HG03108 (cell line): ENCODE measurements at regions not wholly inside any gene's neighbourhood (a gene's known extent, or its start where the extent isn't known, plus 50 kb on each side); places are given as distances from the start of the nearest gene placed in this dataset.

ENCODE experiments used
- ATAC-seq: cut with Tn5 transposase; IDR thresholded peaks from one replicate; pipeline ENCODE4 v1.9.1; 2021; ENCODE audit warnings: moderate library complexity; ENCODE audit not compliant: unreplicated experiment

DNA sequence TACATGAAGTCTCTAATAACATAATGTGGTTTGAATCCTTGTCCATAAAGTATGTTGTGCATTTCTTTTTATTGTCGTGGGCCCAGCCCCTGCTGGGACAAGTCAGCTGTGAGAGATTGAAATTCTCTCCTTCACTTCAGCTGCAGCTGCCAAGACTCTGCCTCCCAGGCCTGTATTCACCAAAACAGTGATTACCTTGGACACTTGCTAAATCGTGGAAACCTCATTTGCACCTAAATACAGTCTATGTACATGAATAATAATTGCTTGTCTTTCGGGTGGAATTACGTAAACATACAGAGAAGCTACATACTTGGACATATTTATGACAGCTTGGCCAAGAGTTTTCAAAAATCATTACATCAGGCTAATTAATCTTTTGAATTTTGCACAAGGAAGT lies 898.5 kb upstream of the SEMA6A start:
- no peak for ATAC-seq

DNA sequence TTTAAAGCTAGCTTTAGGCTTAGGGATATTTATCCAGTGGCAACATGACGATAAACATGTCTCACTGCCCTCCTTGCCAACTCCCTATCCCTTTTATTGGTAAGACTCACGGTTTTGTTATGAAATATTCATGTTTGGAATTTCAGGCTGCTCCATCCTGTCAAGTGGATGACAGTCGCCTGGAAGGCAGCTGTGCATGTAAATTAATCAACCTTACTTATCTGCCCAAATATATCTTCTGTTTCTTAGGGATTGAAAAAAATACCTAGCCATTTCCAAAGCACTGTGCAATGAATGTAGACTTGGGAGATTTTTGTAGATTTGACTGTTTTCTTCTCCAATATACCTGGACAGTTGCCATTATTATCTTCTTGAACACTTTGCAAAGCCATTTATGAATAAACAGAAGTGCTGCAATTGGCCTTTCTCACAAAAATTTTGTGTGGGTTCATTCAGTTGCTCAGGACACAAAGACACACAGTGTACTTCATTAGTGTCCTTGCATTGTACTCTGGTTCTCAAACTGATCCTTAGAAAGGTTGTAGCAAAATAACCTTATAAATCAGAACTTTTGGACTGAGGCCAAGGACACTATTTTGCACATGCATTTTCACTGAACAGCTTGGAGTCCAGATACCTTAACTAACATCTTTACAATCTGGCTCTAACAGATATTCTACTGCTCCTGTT lies 889.4 kb upstream of the SEMA6A start:
- no peak for ATAC-seq

DNA sequence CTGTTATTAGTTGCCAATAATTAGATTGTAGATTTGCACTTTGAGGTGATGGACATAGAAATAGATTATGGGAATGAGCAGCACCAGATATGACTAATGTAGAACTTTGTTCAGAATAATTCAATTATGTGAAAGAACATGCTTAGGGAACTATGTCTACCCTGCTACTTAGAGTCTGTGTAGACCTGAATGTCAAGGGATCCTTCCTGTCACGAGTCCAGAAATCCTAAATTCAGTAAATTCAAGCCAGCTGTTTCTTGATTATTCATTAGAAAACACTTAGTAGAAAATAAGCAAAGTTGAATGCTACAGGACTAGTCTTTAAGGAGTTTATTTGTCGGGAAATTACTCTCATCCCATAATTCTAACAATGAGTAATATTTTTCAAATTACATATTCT lies 887.3 kb upstream of the SEMA6A start:
- no peak for ATAC-seq

DNA sequence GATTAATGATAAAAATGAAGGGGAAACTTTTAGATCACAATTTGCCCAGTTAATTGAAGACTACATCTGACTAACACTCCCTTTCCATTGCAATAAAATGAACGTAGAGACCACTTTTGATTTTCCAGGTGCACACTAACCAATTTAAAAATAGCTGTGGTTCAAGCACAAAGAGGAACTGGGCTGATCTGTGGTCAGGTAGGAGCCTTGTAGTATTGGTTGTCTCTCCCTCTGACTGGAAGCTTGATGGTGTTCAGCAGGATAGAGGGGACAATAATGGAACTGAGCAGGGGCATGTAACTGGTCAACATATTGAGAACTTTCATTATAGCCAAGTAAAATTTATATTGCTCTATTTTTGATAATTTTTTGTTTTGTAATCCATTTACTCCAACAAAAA lies 886.8 kb upstream of the SEMA6A start:
- no peak for ATAC-seq

DNA sequence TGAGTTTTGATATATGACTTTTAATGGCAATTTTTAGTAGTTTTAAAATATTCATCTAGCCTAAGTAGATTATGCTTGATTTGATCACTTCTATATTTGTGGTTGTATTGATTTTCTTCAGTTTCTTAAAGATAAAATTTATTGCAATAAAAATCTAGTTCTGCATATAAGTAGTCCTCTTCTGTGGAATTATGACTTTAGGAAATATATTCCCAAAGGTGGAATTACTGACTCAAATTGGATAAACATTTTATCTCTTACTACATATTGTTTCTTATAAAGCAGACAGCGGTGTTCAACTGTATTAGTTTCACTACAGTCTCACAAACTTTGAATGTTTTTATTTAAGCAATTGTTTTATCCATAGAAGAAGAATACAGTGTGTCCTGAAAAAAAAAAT lies 883.0 kb upstream of the SEMA6A start:
- no peak for ATAC-seq

DNA sequence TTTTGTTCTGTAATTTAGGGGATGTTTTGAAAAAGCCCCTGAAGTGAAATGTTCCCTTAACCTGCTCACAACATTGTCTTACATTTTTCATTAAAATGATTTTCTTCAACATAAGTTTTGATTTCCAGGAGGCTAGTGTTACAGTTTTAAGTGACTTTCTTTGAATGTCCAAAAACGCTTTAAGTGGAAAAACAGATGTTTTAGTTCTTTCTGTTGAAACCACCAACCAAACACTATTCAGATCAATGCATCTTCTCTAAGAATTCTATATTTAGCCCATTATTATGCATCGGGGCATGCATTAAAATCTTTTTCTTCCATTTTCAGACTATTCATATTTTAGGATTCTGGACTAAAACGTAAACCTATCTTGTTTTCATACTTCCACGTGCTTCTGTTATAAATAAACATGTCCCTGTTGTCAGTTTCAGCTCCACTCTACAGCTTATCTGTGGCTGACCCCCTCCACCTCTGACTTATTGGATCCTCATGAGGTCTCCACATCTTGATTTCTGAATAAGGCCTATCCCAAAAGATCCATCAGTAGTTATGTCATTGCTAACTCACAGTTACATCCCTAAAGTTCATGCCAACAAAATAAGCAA lies 882.3 kb upstream of the SEMA6A start:
- ATAC-seq: no peak

DNA sequence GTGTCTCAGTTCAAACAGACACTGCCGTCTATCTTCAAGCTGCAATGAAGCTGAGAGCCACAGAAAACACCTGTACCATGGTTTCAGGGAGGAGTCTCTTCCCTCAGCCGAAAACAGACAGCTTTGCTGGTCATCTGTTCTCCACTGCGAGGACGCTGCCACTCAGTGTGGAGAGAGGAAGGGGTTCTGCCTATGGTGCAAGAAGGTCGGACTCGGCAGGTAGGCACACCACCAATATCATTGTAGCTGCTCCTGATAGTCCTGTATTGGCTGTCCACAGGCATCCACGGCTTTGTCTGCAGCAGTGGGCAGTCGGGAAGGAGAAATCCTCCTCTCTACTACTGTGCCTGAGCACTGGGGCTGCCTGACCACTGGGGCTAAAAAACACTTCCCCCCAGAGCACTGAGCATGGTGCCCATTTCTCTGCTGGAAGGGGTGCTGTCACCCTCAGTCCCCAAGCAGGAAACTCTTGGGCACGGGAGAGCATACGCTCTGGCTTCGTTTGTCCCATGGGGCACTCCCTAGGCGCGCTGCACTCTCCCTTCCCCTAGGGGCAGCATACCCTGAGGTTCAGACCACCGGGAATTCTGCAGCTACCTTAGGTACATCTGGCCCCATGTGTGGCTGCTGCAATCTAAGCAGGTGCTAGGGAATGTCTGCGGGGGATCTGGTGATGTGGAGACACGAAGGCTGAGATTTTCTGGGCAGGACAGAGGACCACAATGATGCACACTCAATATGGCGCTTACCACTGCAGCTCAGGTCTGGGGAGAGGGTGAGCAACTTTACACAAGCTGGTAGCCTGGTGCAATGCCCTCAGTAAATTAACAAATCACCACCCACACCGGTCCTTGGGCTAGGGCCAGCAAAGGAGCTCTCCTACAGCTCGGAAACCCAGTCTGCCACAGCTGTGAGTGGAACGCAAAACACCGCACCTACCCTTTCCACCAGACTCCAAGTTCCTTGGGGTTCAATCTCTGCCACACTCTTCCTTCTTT lies 880.9 kb upstream of the SEMA6A start:
- no peak for ATAC-seq

DNA sequence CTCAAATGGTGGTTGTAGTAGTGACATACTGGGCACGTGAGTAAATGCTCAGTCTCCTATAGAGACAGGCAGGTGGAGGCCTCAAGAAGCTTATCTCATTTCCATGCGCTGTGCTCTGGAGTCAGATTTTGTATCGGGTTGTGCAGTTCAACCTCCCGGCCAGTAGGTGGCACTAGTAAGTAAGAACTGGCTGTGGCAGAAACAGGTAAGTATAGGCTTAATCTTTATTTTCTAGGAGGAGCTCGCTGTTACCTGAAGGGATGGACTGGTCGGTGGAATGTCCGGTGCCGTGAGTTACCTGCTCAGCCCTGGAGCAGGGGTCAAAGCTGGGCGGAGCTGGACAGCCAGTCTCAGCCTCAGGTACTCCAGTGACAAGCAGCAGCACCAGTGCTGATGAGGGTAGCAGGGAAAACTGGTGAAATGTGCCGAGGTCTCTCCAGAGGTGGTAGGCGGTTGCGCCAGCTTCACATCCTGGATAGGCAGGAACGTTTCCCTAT lies 880.1 kb upstream of the SEMA6A start:
- ATAC-seq: peak; percentile 81

DNA sequence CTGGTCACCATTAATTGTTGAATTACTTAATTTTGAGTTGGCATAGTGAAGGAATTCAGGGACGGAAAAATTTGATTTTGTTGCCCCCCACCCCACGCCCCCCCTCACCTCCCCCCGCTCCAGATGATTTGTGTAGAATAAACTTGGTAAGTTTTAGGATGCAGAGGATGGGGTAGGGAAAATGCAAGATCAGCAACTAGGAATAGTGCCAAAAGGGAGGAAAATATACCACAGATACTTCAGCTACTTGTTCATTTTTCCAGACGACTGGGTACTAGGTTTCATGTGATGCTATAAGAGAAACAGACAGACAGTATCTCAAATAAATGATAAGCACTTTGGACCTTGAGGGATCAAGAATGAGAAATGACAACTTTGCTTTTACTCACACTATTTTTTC lies 862.2 kb upstream of the SEMA6A start:
- ATAC-seq: no peak

DNA sequence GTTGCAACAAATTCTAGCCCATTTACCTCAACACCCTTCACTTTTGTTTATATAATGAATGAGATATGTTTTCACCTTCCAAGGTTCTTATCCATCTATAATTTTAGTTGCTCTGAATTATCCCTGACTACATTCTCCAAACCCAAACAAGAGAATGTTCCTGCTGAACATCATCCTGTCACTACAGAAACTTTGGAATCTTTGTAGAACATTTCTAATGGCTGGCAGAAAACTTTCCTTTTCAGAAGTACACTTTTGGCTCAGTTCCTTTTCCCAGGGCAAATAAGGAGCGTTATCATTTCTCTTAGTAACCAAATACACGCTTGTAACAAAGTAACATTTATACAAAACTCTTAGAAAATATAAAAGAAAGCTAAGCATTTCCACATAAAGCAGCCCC lies 860.6 kb upstream of the SEMA6A start:
- no peak for ATAC-seq

DNA sequence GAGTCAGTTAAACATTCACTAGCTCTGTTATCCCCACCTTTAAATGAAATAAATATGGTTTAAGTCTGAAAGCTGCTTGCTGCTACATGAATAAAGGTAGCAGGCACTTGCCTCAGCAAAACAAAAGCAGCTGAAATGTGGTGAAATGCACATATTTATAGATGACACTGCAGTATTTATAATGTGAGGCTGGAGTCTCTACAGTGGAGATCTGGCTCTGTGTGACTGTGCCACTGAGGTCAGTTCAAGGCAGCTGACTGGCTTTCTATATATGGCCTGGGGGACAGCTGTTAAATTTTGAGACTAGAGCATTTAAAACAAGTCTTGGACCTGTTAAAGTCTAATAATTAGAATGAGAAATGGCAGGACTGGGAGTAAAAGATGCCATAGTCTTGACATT lies 859.6 kb upstream of the SEMA6A start:
- ATAC-seq: no peak

DNA sequence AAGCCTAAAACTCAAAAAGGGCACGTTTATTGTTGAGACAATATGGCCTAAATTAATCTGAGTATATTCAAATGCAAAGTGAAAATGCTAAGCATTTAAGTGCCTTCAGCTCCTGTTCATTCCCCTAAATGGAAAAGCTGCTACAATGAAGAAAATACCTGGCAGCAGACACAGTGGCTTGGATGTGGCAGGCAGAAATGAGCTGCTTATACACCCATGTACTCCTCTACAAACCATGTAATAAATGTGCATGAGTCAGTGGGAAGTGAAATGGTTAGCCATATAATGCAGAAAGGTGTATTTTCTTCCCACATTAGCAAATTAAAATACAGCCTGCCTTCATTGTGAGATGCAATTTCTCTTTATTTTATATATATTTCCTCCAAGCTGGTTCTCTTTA lies 859.2 kb upstream of the SEMA6A start:
- ATAC-seq: no peak

DNA sequence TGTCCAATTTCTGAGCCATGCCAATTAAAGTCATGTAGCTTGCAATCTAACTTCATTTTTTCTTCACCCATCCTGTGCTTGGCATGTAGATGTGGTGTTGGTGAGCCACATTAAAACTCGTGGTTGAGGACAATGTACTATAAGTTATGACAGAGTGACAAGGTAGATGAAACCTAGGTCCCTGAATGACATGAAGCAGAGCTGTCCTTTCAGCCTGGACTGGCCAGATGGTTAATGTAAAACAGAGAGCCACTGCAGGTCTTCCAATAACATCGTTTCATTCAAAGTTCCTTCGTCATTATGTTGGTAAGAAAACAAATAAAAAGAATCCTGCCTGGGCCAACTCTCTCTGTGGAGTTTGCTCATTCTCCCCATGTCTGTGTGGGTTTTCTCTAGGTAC lies 856.5 kb upstream of the SEMA6A start:
- ATAC-seq: no peak

DNA sequence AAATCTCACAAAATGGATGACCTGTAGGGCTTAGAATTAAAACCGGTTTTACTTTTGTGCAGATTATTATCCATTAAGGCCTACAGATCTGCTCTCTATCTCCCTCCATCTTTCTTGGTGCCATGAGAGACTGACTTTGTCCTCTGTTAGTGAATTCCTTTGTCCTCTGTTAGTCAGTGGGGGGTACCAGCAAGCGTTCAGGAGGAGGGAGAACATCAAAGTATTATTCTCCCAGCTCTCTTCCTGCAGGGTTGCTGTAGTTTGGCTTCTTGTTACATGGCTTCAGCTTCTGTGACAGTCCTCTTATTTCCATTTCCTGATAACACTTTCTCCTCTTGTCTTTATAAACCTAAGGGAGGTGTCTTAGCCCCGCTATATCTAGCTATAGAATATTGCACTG lies 850.5 kb upstream of the SEMA6A start:
- no peak for ATAC-seq

DNA sequence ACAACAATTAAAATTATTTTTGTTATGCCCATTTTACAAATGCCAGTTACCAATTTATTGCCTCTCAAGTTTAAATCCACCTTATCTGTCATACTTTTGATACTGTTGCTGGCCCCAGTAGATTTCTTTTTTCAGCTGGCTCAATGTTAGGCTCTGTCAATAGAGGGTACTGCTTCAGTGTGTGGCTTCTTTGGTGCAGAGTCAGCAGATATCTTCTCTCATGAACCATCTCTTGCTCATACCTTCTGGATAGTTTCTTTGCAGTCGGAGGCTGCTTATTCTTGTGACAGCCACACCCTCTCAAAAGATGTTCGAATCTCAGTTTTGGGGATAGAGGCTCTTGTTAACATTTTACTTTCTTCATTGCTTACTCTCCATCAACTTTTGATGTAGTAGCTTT lies 849.9 kb upstream of the SEMA6A start:
- no peak for ATAC-seq

DNA sequence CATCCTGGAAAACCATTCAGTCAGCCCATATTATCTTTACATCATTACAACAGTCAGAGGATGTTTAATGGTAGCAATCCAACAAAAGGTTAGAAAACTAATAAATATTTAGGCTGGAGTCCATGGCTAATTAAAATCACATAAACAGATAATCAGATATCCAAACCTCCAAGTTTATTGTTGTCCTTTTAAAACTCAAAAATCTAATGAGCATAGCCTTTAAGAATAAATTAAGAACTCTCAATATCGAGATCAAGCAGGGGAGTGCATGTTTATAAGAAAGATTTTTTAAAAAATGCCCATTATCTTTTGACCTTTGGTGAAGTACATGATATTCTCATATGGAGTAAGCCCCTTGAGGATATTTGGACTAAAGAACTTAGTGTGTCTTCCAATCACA lies 842.9 kb upstream of the SEMA6A start:
- no peak for ATAC-seq

DNA sequence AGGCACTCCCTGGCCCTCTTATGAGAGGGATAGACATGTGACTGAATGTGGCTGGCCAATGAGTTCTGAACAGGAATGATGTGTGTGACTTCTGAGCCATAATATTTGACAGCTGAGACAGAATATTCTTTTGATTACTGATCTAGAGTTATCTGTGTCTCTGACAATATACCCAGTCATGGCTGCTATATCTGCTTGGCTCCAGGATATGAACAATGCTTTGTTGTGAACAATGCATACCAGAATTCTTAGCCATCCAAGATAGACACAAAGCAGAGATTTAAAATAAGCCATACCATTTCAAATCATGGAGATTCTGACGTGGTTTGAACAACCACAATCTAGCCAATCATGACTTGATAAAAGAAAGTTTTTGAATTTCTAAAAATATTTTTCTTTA lies 840.3 kb upstream of the SEMA6A start:
- no peak for ATAC-seq

DNA sequence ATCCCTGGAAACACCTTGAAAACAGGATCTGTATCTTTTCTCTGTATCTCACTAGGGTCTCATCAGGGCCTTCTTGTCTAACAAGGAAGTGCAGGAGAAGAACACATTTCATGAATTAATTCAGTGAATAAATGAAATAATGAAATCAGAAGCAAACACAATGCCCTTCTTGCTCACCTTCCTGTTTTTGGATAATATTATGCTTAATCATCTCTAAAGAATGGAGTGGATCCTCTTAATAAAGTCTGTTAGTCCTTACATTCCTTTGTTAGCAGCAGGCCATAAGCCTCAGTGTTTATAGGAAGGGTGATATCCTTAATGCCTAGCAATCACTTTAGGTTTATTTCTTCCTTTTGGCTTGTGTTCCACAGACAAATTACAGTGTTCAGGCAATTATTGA lies 837.1 kb upstream of the SEMA6A start:
- no peak for ATAC-seq

DNA sequence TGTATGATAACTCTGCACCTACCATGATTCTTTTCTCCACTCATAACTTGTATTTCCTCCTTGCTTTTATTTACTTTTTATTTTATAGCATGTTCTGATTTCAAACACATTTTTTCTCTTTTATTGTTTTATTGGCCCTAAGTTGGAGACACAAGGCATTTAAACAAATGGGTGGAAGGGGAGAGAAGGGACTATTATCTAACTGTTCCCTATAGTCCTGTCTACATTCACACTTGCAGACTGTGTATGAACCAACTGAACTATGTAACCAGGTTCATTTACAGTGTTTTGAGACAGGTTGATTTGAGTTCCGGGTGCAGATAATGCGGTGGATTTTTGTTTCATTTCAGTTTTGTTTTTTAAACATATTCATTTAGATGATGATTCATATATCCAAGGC lies 830.6 kb upstream of the SEMA6A start:
- ATAC-seq: no peak

DNA sequence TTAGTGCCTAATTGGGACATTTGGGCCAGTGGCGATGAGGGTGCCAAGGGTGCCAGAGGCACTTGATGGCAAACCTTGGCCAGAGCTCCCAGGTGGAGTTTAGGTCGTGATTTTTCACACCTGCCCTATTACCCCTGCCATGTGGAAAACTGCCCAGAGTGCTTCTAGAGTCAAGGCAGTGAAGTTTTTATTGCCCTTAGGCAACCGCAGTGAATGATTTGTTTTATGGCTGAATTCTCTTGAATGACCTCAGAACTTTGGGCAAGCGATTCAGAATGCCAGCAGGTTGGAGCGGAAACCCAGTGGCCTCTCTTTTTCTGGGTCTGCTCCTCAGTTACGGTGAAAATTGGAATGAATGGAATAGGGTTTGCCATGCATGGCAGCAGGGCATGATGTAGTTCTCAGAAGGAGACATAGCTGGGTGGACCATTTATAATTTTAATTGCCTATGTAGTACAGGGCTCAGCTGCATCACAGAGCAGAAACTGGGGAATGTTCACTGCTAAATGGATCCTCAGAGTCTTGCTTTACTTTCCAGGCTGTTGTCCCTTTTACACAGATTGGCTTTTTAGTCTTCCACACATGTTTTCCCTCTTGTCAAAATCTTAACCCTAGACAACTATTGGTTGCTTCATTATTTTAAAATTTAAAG lies 820.0 kb upstream of the SEMA6A start:
- no peak for ATAC-seq

DNA sequence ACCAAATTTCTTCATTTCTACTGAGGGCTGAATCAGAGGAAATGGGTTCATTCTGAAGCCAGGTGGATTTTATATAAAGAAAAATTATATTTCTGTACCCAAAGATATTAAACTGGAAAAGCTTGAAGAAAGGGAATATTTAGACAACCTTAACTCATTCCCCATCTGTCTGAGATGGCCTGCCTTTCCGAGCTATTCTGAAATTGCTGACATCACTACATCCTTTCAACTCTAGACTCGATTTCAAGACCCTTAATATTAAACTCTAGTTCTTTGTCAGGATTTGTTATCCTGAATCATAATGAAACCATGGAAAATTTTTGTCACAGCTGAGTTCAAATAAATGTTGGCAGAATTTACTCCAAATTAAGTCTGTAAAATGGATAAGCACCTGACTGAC lies 818.5 kb upstream of the SEMA6A start:
- no peak for ATAC-seq
